Stimulated activated CD4-positive, alpha-beta T cell treated with anti-CD3 and anti-CD28 coated beads, TNF-alpha, amount 100 ng/mL, for 4 hours (primary cell): ENCODE measurements at regions not wholly inside any gene's neighbourhood (a gene's known extent, or its start where the extent isn't known, plus 50 kb on each side); places are given as distances from the start of the nearest gene placed in this dataset.
"Not testable (repeated sequence)": the region's sequence is repeated elsewhere in the genome, so short reads cannot be mapped to it uniquely, and the experiment has no call there.

ENCODE experiments used
- DNase-seq, 3 experiments: peaks; one replicate each; pipeline ENCODE4 v3.0.0-alpha.2; 2020; ENCODE audit warnings: low read depth in 3 of 3

DNA sequence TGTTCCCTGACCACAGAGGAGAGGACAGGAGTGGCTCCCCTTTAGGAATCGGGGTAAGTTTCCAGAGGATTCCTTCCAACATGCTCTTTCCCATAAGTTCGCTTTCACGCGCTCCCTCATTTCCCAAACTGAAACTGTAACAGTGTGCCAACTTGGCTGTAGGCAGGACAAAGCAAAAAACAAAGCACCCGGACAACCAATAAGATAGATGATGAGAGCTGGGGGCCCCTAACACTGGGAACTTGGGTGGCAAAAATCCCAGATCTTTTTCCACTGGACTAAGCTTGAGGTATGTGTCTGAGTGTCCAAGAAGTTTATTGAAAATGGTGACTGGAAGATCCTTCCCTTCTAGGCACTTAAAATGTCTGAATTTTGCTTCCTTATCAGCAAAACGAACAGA lies 258.7 kb upstream of the IL12B start:
- DNase-seq, result no peak

DNA sequence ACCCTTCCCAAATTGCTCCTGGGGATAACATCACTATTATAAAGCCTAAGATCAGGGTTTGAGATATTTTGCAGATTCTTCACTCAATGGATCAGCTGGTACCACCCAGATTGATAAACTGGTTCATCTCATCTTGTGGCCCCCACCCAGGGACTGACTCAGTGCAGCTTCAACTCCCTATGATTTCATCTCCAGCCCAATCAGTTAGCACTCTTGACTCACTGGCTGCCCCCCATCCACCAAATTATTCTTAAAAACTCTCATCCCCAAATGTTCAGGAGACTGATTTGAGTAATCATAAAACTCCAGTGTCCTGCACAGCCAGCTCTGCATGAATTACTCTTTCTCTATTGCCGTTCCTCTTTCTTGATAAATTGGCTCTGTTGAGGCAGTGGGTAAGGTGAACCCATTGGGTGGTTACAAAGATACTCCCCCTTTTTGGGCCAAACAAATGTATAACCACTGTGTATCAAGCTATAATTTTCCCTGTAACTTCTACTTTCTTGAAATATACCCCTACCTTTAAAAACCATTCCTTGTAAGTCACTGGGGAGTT lies 263.3 kb upstream of the IL12B start:
- DNase-seq, result no peak

DNA sequence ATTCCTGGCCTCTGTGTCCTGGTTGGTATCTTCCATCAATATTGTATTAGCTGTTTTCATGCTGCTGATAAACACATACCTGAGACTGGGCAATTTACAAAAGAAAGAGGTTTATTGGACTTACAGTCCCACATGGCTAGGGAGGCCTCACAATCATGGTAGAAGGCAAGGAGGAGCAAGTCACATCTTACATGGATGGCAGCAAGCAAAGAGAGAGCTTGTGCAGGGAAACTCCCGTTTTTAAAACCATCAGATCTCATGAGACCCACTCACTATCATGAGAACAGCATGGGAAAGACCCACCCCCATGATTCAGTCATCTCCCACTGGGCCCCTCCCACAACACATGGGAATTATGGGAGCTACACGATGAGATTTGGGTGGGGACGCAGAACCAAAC lies 265.3 kb upstream of the IL12B start:
- DNase-seq, result not testable (repeated sequence)

DNA sequence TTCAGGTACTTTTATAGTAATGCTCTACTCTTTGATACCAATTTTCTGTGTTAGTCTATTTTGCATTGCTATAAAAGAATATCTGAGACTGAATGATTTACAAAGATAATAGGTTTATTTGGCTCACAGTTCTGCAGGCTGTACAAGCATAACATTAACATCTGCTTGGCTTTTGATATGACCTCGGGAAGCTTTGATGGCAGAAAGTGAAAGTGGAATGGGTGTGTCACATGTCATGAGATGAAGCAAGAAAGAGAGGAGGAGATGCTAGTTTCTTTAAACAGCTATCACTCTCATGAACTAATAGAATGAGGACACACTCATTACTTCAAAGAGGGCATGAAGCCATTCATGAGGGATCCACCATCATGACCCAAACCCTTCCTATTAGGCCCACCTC lies 270.9 kb upstream of the IL12B start:
- no peak for DNase-seq

DNA sequence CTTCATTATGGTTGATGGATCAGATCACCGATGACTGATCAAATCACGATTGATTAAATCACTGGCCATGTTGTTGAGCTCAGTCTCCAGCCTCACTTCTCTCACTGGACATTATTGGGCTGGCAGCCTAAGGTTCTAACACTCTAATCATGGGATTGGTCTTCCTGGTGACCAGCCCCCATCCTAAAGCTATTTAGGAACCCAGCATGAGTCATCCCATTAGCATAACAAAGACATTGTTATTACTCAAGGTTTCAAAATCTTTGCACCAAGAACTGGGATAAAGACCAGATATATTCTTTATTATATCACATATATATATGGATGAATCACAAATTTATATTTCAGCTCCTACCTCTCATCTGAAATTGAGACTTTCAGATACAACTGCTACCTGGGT lies 272.1 kb upstream of the IL12B start:
- no peak for DNase-seq

DNA sequence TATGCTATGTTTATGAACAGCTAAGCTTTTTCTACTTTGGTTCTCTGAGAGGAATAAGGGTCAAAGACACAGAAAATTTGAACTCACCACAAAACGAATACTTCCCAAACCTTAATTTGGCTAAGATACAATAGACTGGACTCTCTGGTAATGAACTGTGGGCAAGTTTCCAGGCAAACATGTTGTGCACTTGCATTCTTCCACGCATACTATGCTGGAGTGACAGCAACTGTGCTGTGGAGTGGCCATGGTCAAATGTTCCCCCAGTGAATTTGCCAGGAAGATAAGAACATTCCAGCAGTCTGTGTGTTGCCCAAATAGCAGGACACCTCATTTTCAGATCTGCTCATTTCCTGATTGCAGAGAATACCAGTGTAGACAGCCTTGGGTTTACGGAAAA lies 275.3 kb upstream of the IL12B start:
- DNase-seq, result no peak

DNA sequence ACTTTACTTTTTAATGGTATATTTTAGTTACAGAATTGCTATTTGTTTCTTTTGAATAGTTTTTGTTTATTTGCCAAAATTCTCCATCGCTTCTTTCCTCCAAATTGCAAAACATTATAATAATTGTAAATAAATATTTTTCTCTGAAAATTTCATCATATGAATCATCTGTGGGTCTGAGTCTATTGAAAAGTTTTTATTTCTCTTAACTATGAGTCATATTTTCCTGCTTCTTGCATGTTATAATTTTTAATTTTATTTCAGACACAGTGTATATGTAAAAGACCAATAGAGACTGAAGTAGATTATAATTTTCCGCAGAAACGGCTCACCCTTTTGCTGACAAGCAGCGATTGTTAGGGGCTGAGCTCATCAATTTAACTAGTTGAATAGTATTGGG lies 279.1 kb upstream of the IL12B start:
- DNase-seq, result no peak

DNA sequence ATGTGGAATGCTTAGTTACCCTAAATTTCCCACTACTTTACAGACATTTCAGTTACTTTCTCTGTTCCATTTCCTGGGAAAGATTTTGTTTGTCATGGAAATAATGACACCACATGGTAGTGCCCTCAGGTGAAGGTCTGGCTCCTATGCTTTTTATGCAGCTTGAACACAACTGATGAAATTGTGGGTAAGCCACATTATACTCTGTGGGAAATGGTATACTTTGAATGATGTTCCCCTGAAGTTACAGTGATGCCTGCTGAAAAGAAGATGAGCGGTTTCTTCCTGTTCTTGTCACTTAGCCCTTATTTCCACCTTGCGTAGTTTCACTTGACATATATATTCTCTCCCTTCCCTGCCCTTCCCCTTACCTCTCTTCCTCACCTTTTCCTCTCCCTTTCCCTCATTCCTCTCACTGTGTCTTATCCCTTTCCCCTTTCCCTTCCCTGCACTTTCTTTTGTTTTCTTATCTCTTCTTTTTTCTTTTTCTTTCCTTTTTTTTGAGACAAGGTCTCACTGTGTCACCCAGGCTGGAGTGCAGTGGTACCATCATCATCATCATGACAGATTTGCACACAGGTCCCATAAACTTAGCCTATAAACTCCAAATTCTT lies 280.8 kb upstream of the IL12B start:
- no peak for DNase-seq

DNA sequence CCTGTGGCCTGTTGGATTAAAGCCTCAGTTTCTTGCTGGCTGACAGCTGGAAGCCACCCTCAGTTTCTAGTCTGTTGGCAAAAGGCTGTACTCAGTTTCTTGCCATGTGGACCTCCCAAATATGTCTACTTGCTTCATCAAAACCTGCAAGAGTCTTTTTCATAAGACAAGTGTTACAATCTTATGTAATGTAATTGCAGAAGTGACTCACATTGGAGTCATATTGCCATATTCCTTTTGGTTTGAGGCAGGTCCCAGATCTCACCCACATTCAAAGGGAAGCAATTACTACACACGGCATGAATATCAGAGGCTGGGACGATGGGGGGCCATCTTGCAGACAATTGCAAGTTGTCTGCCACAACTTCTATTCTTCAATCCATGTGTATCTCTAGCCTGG lies 286.7 kb upstream of the IL12B start:
- DNase-seq, result no peak

DNA sequence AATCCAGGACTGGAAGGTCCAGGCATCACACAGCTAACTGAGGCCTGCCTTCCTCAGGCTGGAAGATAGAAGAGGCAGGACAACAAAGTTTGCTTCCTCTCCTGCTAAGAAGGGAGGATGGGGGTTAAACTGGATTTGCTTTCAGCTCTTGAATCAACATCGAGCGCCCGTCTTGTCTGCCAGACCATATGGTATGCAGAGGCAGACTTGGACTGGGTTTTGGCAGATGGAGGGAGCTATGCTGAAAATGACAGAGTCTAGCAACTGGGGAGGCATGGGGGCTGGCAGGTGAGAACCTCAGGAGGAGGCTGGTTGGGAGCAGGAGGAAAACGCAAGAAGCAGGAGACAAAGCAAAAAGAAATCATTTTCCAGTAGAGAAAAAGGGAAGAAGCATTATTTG lies 289.5 kb upstream of the IL12B start:
- DNase-seq, result no peak

DNA sequence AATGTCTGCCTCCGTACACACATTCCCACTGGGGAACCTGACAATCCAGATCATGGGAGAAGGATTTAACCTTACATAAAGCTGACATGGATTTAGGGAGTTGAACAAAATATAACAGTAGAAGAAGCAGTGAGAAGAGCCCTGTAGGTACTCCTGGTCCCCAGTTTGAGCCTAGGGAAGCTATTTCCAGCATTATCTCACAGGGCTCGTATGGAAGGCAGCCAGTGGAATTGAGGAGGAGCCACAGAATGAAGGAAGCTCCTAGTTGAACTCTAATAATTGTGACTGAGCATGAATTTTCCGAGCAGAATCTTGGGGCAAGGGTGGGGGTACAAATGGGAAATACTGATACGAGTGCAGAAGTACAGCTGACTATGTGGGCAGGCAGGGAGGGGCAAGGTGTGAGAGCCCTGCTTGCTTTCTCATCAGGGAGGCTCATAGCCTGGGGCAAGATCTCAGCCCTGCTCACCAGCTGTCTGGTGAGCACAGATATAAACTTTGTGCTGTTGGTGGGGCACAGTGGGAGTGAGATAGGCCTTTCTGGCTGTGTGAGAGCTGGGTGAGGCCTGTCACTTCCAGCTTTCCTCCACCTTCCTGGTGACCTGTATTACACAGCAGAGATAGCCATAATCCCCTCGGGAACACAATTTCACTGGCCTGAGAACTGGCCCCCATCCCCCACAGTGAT lies 290.7 kb upstream of the IL12B start:
- no peak for DNase-seq

DNA sequence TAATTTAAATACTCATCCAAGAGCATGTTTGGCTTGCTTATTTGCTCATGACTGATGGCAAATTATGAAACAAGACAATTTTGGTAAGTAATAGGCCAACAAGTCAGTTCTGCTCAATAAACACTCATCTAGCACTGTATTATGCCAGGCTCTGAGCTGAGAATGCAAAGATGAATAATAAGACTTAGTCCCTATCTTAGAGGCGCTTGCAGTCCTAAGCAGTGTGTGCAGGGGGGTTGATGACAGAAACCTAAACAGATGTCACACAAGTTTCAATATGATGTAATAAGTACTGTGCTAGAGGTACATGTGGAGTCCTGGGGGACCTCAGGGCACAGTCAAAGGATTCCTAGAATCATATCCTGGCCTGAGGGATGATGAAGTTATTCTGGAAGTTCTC lies 287.6 kb upstream of the ADRA1B start:
- DNase-seq, result no peak

DNA sequence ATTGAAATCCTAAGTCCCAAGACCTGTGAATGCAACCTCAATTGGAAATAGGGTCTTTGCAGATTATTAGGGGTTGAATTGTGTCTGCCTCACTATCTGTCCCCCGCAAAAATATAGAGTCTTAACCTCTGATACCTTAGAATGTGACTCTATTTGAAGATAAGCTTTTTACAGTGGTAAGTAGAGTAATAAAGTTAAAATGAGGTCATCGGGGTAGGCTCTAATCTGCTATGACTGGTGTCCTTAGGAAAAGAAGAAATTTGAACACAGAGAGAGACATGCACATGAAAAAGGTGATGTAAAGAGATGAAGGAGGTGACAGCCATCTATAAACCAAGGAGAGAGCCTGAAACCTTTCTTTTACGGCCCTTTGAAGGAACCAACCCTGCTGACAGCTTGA lies 287.1 kb upstream of the ADRA1B start:
- no peak for DNase-seq

DNA sequence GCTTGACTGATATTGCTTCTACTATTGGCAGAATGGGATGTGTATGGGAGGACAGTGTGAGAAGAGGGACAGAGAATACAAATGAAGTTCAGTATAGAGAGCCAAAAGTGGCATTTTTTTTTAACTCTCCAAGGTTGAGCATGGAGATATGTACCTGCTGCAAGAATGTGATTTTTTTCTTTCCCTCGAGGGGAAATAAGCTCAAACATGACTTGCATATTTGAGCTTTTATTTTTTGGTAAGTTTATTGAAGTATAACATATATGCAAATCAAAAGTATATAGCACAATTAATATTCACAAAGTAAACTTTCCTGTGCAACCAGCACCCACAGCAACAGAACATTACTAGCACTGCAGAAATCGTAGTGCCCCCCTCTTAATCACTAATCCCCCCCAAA lies 285.7 kb upstream of the ADRA1B start:
- no peak for DNase-seq

DNA sequence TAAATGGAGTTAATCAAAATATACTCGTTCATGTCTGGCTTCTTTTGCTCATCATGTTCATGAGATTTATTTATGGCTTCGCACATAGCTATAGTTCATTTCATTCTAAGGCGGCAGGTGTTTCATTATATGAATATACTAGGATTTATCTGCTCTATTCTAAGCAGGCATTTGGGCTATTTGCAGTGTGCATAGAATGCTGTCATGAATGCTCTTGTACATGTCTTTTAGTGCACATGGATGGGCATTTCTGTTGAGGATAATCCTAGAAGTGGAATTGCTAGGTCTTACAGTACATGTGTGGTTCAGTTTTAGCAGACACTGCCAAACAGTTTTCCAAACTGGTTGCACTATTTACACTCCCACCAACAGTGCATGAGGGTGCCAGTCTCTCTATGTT lies 285.3 kb upstream of the ADRA1B start:
- DNase-seq, result no peak

DNA sequence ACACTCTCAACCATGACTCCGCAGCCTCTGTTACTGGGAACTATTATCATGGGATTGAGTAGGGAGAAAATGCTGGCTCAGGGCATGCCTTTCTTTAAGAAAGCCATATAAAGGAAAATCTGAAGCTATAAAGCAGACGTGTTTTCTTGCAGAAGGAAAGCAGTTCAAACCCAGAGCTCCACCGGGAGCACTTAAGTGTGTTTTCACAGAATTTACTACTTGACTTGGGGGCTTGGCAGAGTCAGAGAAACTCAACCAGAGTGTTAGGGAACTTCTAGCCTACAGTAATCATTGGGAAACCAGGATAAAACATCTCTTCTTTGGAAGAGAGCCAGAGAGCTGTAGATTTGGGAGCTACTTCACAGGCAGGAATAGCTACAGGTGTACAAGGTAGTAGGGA lies 283.4 kb upstream of the ADRA1B start:
- no peak for DNase-seq

DNA sequence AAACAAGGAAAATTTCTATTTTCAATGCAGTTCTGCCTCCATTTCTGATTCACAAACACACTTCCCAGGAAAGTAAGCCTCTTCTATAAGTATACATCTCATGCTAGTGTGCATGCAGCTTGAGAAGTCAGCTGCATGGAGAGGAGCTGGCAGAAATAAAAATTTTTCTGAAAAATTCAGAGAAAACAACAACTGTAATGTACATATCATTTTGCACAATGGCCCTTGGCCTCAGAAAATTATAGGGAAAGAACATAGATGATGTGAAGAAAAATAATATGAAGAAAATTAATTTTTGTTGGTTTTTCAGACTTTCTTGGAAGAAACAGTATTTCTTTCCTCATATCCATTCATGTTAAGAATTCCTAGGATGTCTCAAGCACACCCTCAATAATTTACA lies 277.8 kb upstream of the ADRA1B start:
- no peak for DNase-seq

DNA sequence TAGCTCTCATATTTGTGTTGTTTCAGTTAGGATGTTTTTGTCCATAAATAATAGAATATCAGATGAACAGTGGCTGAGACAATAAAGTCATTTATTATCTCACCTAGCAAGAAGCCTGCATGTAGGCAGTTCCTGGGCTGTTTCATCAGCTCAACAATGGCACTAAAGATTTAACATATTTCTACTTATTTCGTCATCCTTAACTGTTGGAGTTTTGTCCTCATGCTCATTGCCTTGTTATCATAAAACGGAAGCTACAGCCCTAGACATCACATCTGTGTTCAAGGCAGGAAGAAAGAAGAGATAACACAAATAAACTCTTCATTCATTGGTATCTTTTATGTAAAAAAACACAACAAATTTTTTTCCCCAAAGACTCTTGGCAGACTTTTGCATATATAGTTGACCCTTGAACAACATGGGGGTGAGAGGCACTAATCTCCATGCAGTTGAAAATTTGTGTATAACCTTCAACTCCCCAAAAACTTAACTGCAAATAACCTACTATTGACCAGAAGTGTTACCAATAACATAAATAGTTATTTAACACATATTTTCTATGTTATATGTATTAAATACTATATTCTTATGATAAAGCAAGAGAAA lies 277.2 kb upstream of the ADRA1B start:
- no peak for DNase-seq

DNA sequence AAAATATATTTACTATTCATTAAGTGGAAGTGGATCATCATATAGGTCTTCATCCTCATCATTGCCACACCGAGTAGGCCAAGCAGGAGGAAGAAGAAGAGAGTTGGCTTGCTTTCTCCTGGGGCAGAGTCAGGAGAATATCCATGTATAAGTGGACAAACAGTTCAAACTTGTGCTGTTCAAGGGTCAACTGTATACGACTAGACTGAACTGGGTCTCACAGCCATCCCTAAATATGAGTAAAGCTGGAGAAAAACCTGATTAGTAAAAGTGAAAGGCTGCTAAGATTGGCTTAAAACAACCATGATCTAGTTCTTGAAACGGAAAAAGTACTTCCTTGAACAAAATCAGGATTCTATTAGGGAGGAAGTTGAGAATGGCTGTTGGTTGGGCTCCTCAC lies 276.7 kb upstream of the ADRA1B start:
- no peak for DNase-seq

DNA sequence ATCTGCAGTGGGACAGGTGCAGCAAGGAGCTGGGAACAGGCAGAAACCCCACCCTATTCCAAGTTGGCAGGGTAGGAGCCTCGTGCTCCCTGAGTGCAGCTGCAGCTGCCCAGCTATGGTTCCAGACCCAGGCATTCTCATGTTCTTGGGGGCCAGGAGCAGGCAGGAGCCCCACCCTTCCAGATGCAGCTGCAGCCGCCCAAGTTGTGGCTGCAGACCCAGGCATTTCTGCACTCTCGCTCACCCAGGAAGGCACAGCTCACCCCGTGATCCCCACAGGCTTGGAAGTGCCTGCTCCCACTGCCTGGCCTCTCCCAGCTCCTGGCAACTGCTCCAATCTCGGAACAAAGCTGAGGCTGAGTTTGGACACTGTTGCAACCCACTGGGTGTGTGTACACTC lies 275.8 kb upstream of the ADRA1B start:
- DNase-seq, result no peak

DNA sequence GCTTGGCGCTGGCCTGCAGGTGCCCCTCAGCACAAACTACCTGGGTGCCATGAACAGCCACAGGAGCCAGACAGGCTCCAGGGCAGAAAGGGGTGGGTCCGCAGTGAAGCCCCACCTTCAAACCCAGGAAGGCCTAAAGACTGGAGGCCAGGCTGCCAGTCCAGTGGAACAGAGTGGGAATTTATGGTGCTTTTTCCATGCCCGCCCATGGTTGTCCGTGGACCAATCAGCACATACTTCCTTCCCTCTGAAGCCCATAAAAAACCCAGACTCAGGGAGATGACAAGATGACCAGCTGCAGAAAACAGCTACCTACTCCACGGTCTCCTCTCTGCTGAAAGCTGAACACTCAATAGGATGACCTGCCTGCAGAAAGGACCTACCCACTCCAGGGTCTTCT lies 275.4 kb upstream of the ADRA1B start:
- no peak for DNase-seq

DNA sequence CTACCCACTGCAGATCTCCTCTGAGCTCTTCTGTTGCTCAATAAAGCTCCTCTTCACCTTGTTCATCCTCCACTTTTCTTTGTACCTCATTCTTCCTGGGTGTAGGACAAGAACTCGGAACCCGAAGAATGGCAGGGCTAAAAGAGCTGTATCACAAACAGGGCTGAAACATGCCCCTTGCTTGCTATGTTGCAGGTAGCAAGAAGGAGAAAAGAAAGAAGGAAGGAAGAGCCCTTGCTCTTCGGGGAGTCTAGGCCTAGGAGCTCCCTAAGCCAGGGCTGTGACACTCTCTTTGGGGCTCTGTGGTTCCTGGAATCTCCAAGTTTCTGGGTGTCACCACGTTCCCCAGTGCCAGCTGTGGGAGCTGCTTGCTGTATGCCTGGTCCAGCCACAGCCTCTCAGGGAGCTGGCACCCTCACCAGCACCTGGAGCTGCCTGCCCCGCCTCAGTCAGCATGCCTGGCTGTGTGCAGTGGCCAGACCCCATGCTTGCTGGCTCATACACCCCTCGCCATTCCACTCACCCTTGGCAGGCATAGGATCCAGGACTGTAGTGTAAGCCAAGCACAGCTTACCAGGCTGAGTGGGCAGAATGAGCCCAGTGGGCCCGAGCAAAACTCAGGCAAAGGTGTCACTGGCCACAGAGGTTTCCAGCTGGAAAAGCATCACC lies 274.8 kb upstream of the ADRA1B start:
- no peak for DNase-seq

DNA sequence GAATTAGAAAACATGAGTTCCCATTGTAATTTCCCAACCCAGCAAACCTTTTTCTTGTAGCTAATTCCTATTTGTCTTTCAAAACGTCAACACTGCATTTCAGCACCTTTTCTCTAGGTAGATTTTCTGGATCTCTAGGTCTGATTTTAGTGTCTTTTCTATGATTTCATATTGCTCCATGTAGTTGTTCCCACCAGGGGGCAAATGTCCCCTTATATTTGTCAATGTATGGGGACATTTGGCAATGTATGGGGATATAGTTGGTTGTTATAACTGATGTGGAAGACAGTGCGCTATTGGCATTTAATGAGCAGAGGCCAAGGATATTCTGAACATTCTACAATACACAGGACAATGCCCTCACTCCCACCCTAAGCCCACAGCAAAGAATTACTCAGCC lies 273.9 kb upstream of the ADRA1B start:
- no peak for DNase-seq
